Esophagus muscularis mucosa (tissue), 4 donors: ENCODE measurements at regions not wholly inside any gene's neighbourhood (a gene's known extent, or its start where the extent isn't known, plus 50 kb on each side); places are given as distances from the start of the nearest gene placed in this dataset.

Experiments
- DNase-seq: peaks from one replicate; pipeline ENCODE4 v3.0.0-alpha.2; 2017; ENCODE audit errors: extremely low spot score
- H3K27ac ChIP-seq, 4 donors: fragments of 200-600 bp; sonication (generic); replicated peaks in 1 of 4; 1 replicate in 3 of 4; 2 replicates in 1 of 4; pipeline ENCODE4 v1.5.1; 2016 to 2019; ENCODE audit warnings: mild to moderate bottlenecking in 1 of 4
- H3K27me3 ChIP-seq, 4 donors: fragments of 200-600 bp; sonication (generic); one replicate each; pipeline versions ENCODE4 v1.5.1 to v1.6.0; 2016 to 2019
- H3K36me3 ChIP-seq, 4 donors: fragments of 200-600 bp; sonication (generic); one replicate each; pipeline ENCODE4 v1.5.1; 2016 to 2019
- H3K4me1 ChIP-seq, 4 donors: fragments of 200-600 bp; sonication (generic); one replicate each; pipeline ENCODE4 v1.5.1; 2016 to 2019
- H3K4me3 ChIP-seq, 4 donors: fragments of 200-600 bp; sonication (generic); 1 replicate in 2 of 4; 2 replicates in 2 of 4; pipeline ENCODE4 v1.5.1; 2016 to 2019; ENCODE audit warnings: mild to moderate bottlenecking in 4 of 4, moderate library complexity in 1 of 4
- H3K9me3 ChIP-seq, 4 donors: fragments of 200-600 bp; sonication (generic); 1 replicate in 3 of 4; 2 replicates in 1 of 4; pipeline ENCODE4 v1.5.1; 2016 to 2019
- CTCF ChIP-seq, 3 experiments: fragments of 200-600 bp in 2 of 3; fragments of 450-650 bp in 1 of 3; sonication (generic) in 2 of 3; IDR thresholded peaks; one replicate each; pipeline ENCODE4 v1.5.1; 2017 to 2019; ENCODE audit warnings: antibody characterized with exemption in 3 of 3, mild to moderate bottlenecking in 2 of 3, moderate library complexity in 1 of 3
- EP300 ChIP-seq: sonication (generic); formaldehyde crosslinking; IDR thresholded peaks from one replicate; pipeline ENCODE4 v1.6.1; 2017; ENCODE audit warnings: antibody characterized with exemption
- POLR2A ChIP-seq: fragments of 450-650 bp; IDR thresholded peaks from one replicate; pipeline ENCODE4 v1.6.1; 2017; ENCODE audit warnings: antibody characterized with exemption, moderate library complexity, mild to moderate bottlenecking, low read depth
- POLR2AphosphoS5 ChIP-seq, 2 donors: sonication (generic); formaldehyde crosslinking; IDR thresholded peaks; one replicate each; pipeline ENCODE4 v1.6.1; 2017; ENCODE audit warnings: antibody characterized with exemption in 2 of 2
- WGBS: methylation state at CpG from one replicate; pipeline ENCODE4 v1.1.5; 2018; 5-methylcytosine and 5-hydroxymethylcytosine counted together
- intact Hi-C: fragments of 100-400 bp; cut with DNase I; formaldehyde crosslinking; loops from one replicate; pipeline ENCODE4 v1.15.1; 2023

- no peaks in the 10 kb centered on the region for H3K4me1 ChIP-seq
- TF ChIP-seq EP300 (no peak), CTCF (IDR thresholded peaks at IDR 0.05) (no peak), POLR2A (no peak), POLR2AphosphoS5 (IDR thresholded peaks at IDR 0.05) (no peak)
- WGBS, result 66% methylated on average over 8 of the region's 8 CpGs
- no peak overlapping the region for H3K4me3 ChIP-seq
- no peak overlapping the region for H3K27ac ChIP-seq
- no peaks in the 10 kb centered on the region for H3K9me3 ChIP-seq
- DNase-seq, result no peak
- intact Hi-C loops, result no loop called here
- peaks cover 0 to 3% (median 0%) of the 10 kb centered on the region in 4 donors for H3K27me3 ChIP-seq
- no peaks in the 10 kb centered on the region for H3K36me3 ChIP-seq
Measured at GRCh38 chr9:119526698-119527097, 157.5 kb upstream of the BRINP1 start.

GRCh38 chr9:119523508-119523907, 154.3 kb upstream of the BRINP1 start:
- intact Hi-C loops, result no loop called here
- Histone ChIP-seq H3K4me1 (no peaks in the 10 kb centered on the region), H3K36me3 (no peaks in the 10 kb centered on the region), H3K27ac (no peak overlapping the region), H3K27me3 (no peaks in the 10 kb centered on the region), H3K9me3 (no peaks in the 10 kb centered on the region), H3K4me3 (no peak overlapping the region)
- TF ChIP-seq POLR2AphosphoS5 (IDR thresholded peaks at IDR 0.05), result no peak
- TF ChIP-seq POLR2A, result no peak
- TF ChIP-seq EP300, result no peak
- no peak for TF ChIP-seq CTCF (IDR thresholded peaks at IDR 0.05)
- no peak for DNase-seq
- 75% methylated on average over 1 of the region's 1 CpG for WGBS

- Histone ChIP-seq H3K36me3 (no peaks in the 10 kb centered on the region), H3K9me3 (no peaks in the 10 kb centered on the region), H3K27ac (no peak overlapping the region), H3K4me3 (no peak overlapping the region), H3K27me3 (no peaks in the 10 kb centered on the region), H3K4me1 (no peaks in the 10 kb centered on the region)
- 84% methylated on average over 2 of the region's 2 CpGs for WGBS
- intact Hi-C loops, result no loop called here
- TF ChIP-seq POLR2AphosphoS5 (IDR thresholded peaks at IDR 0.05) (no peak), POLR2A (no peak), EP300 (no peak), CTCF (IDR thresholded peaks at IDR 0.05) (no peak)
- DNase-seq, result no peak
Measured at GRCh38 chr9:119522381-119522780, 153.1 kb upstream of the BRINP1 start.

GRCh38 chr9:119509291-119509905, 140.2 kb upstream of the BRINP1 start:
- TF ChIP-seq EP300 (no peak), POLR2AphosphoS5 (IDR thresholded peaks at IDR 0.05) (no peak), CTCF (IDR thresholded peaks at IDR 0.05) (no peak), POLR2A (no peak)

GRCh38 chr9:119501374-119501773, 132.1 kb upstream of the BRINP1 start:
- H3K36me3 ChIP-seq, result no peaks in the 10 kb centered on the region
- no peaks in the 10 kb centered on the region for H3K9me3 ChIP-seq
- no peak for TF ChIP-seq CTCF (IDR thresholded peaks at IDR 0.05)
- TF ChIP-seq EP300, result no peak
- no peak for TF ChIP-seq POLR2AphosphoS5 (IDR thresholded peaks at IDR 0.05)
- TF ChIP-seq POLR2A, result no peak
- 79% methylated on average over 3 of the region's 3 CpGs for WGBS
- H3K4me3 ChIP-seq, result no peak overlapping the region
- no peak overlapping the region for H3K27ac ChIP-seq
- no peaks in the 10 kb centered on the region for H3K27me3 ChIP-seq
- DNase-seq, result no peak
- intact Hi-C loops, result no loop called here
- H3K4me1 ChIP-seq, result no peaks in the 10 kb centered on the region

More at GRCh38 chr9:119509291-119509905, 140.2 kb upstream of the BRINP1 start:
- Histone ChIP-seq H3K4me3 (no peak overlapping the region), H3K9me3 (no peaks in the 10 kb centered on the region), H3K4me1 (no peaks in the 10 kb centered on the region), H3K27me3 (no peaks in the 10 kb centered on the region), H3K36me3 (no peaks in the 10 kb centered on the region), H3K27ac (no peak overlapping the region)
- DNase-seq, result no peak
- 75% methylated on average over 2 of the region's 2 CpGs for WGBS
- intact Hi-C loops, result no loop called here
